ENCODE measurements at regions not wholly inside any gene's neighbourhood (a gene's known extent, or its start where the extent isn't known, plus 50 kb on each side); places are given as distances from the start of the nearest gene placed in this dataset.

- TF ChIP-seq CTCF (IDR thresholded peaks at IDR 0.05) = no peak
- TF ChIP-seq POLR2A (IDR thresholded peaks at IDR 0.05) = no peak
These were observed 416.6 kb downstream of the KIF2B start for GRCh38 chr17:54239291-54239690.

All from esophagus squamous epithelium (tissue), 4 donors.